ENCODE measurements at regions not wholly inside any gene's neighbourhood (a gene's known extent, or its start where the extent isn't known, plus 50 kb on each side); places are given as distances from the start of the nearest gene placed in this dataset.

- TF ChIP-seq CTCF (conservative IDR thresholded peaks at IDR 0.05; ENCODE audit: low read length) (no peak), EZH2phosphoT487 (IDR thresholded peaks at IDR 0.05; ENCODE audit: borderline replicate concordance, low read depth, low read length) (no peak)
Observed at GRCh38 chr6:119671105-119671504, 321.5 kb upstream of the MAN1A1 start.
